HT-29 (cell line): ENCODE measurements at regions not wholly inside any gene's neighbourhood (a gene's known extent, or its start where the extent isn't known, plus 50 kb on each side); places are given as distances from the start of the nearest gene placed in this dataset.

ENCODE experiments used
- DNase-seq: peaks from one replicate; pipeline ENCODE4 v3.0.0-alpha.2; 2015; ENCODE audit warnings: low spot score

- no peak for DNase-seq
Measured at GRCh38 chr3:159763011-159763601, 225.5 kb upstream of the IL12A start.

GRCh38 chr3:159763602-159764489 lies 224.8 kb upstream of the IL12A start:
- DNase-seq = peak; percentile 30

- no peak for DNase-seq
Measured at GRCh38 chr3:159764490-159765029, 224.1 kb upstream of the IL12A start.

GRCh38 chr3:159765030-159765859 lies 223.4 kb upstream of the IL12A start:
- peak; percentile 34 for DNase-seq

GRCh38 chr3:159765860-159766294 lies 222.8 kb upstream of the IL12A start:
- DNase-seq = no peak

GRCh38 chr3:159766563-159767185 lies 222.0 kb upstream of the IL12A start:
- DNase-seq = peak; percentile 43

GRCh38 chr3:159770998-159771397 lies 217.6 kb upstream of the IL12A start:
- no peak for DNase-seq

GRCh38 chr3:159771865-159772611 lies 216.6 kb upstream of the IL12A start:
- no peak for DNase-seq

- DNase-seq = no peak
Measured at GRCh38 chr3:159773706-159774105, 214.9 kb upstream of the IL12A start.

- no peak for DNase-seq
Measured at GRCh38 chr3:159775372-159775961, 213.2 kb upstream of the IL12A start.

- no peak for DNase-seq
Measured at GRCh38 chr3:159776779-159777178, 211.9 kb upstream of the IL12A start.

GRCh38 chr3:159779883-159780282 lies 208.8 kb upstream of the IL12A start:
- DNase-seq = no peak

GRCh38 chr3:159781867-159782266 lies 206.8 kb upstream of the IL12A start:
- peak; percentile 51 for DNase-seq

- DNase-seq = peak; percentile 25
Measured at GRCh38 chr3:159782724-159783421, 205.8 kb upstream of the IL12A start.

- DNase-seq = no peak
Measured at GRCh38 chr3:159783780-159784742, 204.6 kb upstream of the IL12A start.

- DNase-seq = peak; percentile 39
Measured at GRCh38 chr3:159785273-159785708, 203.3 kb upstream of the IL12A start.

GRCh38 chr3:159786489-159787177 lies 202.0 kb upstream of the IL12A start:
- no peak for DNase-seq

GRCh38 chr3:159787178-159787574 lies 201.5 kb upstream of the IL12A start:
- DNase-seq = peak; percentile 80
